GM21447 (cell line): ENCODE measurements at regions not wholly inside any gene's neighbourhood (a gene's known extent, or its start where the extent isn't known, plus 50 kb on each side); places are given as distances from the start of the nearest gene placed in this dataset.
"Not testable (repeated sequence)": the region's sequence is repeated elsewhere in the genome, so short reads cannot be mapped to it uniquely, and the experiment has no call there.

ENCODE experiments used
- ATAC-seq: cut with Tn5 transposase; IDR thresholded peaks from one replicate; pipeline ENCODE4 v1.9.1; 2021; ENCODE audit not compliant: unreplicated experiment

DNA sequence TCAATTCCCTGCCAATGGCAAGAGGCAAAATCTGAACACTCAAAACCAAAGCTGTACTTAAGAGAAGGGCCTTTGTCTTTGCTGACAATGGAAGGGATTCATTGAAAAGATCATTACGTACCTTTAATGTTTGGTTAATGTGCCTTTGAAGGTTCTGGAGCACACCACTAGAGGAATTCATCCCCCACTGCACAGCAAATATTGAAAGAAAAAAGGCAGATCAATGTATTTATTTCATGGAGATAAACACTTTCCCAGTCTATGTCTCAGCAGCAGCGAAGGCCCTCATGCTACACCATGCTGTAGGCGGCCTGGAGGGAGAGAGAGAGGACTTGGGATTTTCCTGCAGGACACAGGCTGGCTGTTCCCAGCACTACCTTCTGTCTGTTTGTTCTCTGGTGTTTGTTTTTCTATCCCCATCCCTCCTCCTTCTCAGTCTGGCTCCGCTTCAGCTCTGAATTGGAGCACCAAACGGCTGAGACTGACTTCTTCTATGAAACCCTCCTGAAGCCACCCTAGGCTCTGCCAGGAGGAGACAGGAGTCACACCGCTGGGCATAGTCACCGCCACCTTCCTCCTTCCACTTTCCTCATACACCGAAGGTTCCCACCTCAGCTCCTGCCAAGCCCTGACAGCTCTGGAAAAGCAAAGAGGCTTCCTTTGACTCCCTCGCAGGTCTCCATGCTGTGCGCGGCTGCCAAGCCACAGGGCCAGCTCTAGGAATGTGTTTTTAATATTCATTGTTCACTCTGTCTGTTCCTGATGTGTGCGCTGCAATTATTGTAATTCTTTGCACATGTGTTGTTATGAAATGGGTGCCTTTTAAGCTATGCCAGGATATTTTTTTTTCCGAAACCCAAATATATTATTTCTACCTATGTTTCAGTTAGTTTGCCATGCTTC, 301.5 kb downstream of the FZD1 start:
- ATAC-seq = no peak

DNA sequence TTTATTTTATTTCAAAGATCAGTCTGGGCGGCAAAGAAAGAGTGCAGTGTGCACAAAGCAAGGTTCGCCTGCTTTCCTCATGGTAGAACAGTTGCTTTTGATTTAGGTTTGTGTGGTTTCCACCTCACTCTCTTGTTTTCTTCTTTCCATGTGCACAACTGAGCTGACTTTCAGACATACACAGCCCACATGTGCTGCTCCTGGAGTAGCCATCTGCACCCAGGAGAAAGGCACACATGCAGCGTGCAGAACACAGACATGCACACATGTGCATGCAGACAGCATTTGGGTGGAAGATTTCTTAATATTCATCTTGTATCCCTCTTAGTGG, 302.1 kb downstream of the FZD1 start:
- no peak for ATAC-seq

DNA sequence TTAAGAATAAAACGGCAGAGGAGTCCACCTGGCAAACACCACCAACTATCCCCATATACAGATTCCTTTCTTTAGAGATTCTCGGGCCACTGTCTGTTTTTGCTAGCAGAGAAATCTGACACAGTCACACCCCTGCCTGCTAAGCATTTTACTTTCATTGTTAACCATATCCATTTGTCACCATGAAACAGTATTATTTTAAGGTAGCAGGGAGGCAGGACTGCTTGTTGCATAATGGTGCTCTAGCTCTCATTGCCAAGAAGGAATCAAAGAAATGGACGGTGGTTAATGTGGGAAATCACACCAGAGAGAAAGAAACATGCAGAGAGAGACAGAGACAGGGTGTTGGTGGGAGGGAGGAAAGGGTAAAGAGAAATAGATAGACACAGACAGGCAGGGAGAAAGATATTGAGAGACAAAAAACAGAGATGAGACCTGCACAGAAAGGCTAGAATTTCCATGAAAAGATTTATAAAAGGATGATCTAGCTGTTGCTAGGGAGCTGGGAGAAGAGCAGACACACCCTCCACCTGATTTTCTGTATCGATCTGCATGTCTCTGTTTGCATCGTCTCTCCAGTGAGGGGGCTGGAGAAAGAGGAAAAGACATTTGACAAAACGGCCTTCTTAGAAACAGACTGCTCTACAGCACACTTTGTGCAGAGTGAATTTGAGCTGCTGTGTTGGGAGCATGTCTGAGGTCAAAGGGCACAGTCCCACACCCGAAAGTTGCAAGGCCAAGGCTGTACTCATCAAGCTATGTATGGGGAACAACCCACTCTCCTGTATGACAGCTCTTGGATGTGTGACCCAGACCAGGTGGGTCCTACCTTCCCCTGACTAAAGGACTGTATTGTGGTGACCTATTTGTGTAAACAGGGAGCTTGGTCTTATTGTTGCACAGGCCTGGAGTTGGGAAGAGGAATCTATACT, 303.1 kb downstream of the FZD1 start:
- no peak for ATAC-seq

DNA sequence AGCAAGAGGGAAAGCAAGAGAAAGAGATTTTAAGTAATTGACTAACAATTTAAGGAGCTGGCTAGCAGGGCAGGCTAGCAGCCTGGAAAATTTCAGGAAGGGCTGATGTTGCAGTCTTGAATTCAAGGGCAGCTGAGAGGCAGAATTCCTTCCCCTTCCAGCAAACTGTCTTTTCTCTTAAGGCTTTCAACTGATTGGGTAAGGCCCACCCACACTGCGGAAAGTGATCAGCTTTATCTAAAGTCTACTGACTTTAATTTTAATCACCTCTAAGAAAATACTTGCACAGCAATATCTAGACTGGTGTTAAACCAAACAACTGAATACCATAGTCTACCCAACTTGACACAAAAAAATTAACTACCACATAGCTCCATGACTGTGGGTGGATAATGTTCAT, 303.9 kb downstream of the FZD1 start:
- ATAC-seq = no peak

DNA sequence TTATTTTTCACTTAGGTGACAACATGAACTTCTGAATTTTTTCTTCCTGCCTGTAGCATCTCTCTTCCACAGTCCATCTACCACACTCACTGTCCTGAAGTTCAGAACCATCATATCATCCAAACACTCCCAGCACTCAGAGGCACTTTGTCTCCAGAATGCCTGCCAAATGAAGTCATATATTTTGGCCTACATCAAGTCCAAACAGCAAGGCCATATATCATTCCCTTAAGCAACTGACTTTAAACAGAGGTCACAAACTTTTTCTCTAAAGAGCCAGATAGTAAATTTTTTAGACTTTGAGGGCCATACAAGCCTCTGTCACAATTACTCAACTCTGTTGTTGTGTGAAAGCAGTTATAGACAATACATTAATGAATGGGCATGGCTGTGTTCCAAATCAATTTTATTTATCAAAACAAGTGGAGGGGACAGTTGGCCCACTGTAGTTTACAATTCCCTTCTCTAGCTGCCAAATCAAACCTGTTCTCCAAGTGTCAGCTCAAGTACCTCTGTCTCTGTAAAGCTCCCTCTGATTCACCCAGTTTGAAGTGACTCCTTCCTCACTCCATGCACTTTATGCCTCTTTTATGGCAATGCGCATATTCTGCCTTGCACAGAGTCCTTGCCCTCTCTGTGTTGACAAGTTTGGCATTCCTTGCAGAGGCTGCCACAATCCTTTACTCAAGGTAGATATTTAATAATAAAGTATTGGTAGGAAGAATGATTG, 305.7 kb downstream of the FZD1 start:
- no peak for ATAC-seq

DNA sequence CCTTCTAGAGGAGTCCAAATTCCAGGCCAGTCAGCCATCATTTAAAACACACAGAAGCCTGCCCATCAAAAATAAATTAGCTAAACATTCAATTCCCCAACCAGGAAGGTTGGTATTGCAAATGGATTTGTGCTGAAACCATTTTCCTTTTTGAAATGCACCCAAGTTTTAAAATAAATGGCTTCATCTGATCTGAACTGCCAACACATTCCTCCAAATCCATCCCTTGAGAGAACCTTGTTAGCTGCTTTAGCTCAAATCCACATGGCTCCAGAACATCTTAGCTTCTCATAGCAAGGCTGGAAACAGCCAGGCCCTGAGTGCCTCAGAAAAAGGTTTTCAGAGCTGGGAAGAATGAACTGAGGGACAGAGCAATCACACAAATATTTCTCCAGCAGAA, 306.3 kb downstream of the FZD1 start:
- no peak for ATAC-seq

DNA sequence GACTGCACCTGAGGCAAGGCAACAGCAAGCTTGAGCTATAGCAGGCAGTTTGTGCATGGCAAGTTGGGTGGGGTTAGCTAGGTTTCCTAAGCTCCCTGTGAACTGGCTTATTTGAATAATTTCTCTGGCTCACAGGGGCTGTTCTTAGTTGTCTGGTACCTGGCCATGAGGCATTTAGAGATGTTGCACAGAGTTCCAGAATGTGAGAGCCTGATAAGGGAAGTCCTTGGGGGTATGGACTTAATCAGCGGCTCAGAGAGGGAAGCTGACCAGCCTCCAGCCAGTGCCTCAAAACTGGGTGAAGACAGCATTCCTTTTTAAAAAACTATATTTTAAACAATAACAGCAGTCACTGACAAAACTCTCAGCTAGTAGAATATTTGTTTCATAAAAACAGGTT, 307.4 kb downstream of the FZD1 start:
- ATAC-seq = no peak

DNA sequence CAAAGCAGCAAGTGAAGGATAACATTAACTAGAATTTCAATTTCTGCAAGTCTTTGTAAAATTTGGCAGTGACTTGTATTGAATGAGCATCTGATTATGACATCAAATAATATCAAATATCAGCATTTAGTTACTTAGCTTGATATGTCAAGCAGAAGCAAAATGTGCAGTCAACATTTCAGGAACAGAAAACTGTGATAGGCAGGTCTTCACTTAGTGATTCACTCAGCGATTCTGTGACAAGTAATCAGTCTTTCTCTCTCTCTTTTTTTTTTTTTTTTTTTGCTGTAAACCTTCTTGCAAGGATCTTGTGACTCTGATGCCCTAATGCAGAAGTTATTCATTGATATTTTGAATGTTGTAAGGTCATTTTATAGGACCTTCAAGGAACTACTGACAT, 307.1 kb downstream of the MTERF1 start:
- ATAC-seq = no peak

DNA sequence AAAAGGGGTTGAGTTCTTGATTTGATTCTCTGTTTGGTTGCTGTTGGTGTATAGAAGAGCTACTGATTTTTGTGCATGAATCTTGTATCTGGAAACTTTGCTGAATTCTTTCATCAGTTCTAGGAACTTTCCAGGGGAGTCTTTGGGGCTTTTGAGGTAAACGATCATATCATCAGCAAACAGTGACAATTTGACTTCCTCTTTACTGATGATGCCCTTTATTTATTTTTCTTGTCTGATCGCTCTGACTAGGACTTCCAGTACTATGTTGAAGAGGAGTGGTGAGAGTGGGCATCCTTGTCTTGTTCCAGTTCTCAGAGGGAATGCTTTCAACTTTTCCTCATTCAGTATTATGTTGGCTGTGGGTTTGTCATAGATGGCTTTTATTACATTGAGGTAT, 304.0 kb downstream of the MTERF1 start:
- ATAC-seq = not testable (repeated sequence)

DNA sequence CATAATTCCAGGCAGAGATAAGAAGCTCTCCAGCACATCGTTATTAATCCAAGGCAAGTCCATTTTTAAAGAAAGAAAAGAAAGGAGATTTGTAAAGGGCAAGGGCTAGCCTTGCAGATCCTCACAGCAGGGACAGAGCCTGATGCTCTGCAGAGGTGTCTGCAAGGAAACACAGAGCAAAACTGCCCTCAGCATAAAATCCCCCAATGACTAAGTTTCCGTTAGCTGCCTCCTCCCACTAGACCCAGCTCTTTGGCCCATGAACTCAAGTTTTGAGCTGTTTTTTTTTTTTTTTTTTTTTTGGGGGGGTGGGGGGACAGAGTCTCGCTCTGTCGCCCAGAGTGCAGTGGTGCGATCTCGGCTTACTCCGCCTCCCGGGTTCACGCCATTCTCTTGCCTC, 300.7 kb downstream of the MTERF1 start:
- no peak for ATAC-seq

DNA sequence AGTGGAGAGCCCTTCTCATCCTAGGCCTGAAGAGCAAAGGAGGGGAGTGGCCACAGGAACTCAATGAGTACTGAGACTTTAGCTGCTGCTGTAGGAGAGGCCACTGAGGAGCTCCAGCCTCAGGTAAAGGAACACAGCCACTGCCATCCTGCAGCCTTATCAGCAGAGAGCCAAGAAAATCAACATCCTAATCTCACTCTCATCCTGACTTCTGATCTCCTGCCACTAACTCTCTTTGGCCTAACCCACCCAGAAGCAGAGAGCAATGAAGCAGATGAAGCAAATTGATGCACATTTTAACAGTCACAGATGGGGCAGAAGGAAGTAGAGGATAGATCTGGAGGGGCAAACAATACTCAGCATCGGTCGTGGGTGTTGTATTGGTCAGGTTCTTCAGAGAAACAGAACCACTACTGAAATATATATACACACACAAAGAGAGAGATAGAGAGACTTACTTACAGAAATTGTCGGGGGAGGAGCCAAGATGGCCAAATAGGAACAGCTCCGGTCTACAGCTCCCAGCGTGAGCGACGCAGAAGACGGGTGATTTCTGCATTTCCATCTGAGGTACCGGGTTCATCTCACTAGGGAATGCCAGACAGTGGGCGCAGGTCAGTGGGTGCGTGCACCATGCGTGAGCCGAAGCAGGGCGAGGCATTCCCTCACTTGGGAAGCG, 297.6 kb downstream of the MTERF1 start:
- ATAC-seq = no peak

DNA sequence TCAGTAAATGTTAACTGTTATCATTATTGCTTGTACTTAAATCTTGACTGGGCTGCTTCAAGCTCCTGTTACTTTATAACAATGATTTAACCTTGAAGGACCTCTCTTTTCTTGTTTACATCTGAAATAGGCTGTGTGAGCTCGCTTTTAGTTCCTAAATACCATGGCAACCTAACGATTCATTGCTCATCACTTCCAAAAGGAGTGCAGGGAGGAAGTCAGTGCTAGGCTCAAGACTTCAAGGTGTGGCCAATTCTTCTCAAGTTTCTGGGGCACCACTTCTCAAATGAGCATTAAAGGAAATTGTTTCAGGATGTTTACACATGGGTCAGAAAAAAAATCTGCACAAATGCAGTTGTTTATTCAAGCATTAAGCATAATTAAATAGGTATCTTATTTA, 284.2 kb downstream of the MTERF1 start:
- no peak for ATAC-seq

DNA sequence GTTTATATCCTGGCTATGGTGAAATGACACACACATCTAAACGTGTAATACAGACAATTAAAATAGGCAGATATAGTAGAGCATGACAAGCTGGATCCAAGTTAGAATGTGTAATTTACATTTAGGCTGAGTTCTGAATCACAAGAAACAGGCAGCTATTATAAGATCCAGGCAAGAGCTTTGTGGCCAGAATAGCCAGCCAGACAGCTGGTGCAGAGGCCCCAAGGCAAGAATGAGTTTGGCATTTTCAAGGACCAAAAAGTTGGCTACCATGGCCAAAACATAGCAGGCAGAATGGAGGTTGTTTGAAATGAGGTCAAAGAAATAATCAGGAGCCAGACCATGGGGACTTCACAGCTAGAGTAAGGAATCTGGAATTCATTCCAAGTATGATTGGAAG, 281.7 kb downstream of the MTERF1 start:
- no peak for ATAC-seq

DNA sequence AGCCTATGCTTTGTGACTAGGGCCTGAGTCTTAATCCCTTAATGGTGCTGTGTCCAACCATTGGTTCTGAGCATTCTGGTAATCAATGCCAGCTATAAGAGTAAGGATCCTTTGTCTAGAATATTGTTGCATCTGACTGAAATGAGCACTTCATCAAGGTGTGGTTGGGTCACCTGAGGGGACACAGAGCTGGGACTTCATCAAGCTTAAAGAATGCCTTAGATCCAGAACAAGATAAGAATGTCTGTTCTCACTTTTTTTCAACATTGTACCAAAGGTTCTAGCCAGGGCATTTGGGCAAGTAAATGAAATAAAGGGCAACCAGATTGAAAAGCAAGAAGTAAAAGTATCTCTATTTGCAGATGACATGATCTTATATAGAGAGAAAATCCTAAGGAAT, 280.4 kb downstream of the MTERF1 start:
- no peak for ATAC-seq

DNA sequence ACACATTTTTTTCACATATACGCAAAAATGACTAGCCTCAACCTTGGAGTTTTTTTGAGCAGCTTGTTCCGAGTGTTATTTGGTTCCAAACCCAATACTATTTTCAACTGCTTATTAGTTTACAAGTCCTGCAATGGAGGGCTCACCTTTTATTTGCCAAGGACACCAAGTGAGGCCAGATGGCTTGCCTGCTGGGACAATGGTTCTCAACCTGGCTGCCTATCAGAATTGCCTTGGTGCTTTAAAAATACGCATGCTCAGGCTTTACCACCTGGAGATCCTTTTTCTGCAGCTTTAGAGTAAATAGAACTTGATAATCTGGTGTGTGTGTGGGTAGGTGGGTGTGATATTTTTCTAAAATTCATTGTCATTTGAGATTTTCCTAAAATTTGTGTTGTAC, 276.8 kb downstream of the MTERF1 start:
- no peak for ATAC-seq

DNA sequence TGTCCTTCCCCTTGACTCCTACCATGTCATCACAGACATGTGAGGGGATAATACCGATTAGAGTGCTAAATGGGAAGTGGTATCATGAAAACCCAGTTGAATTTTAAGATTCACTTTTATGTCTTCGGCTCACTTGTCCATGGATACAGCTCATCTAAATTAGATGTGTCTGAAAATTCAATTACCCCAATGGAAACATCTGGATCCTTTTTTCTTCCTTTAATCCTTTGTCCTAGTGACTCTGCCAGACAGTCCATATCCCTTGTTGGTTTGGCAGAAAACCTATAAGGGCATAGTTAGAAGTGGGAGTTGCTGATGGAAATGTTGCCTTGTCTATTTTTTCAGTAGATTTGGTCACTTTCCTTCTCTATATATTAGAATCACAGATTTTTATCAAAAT, 271.9 kb downstream of the MTERF1 start:
- ATAC-seq = no peak

DNA sequence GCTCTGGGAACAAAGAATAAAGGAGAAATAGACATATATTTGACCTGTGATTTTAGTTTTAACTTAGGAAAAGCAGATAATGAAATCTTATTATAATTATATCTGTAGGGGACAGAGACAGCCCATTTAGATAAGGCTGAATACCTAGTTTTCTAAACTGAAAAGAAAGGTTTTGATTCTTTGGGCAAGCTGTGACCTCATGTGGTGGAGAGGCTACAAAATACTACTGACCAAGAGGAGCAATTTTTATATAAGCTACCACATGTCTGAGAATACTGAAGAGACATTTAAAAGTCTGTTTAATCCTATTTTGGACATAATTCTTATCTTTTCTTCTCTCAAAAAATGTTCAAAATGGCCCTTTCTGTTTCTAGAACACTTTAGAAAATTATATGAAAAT, 271.0 kb downstream of the MTERF1 start:
- ATAC-seq = no peak

DNA sequence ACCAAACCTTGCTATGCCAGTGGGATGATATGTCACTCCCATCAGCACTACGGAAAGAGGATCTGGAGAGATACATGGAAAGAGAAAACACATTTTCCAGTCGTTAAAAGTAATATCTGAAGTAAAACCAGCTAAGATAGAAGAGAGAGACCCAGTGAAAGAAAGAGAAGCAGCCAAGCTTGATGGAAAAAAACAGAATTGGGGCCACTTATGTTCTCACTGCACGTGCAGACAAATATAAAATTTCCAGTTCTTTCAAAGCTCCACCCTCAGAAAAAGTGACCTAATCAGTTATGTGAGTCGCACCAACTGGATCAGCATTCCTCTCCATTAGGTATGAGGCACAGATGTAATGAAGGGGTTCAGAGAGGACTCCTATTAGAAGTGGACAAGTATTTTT, 266.1 kb downstream of the MTERF1 start:
- no peak for ATAC-seq

DNA sequence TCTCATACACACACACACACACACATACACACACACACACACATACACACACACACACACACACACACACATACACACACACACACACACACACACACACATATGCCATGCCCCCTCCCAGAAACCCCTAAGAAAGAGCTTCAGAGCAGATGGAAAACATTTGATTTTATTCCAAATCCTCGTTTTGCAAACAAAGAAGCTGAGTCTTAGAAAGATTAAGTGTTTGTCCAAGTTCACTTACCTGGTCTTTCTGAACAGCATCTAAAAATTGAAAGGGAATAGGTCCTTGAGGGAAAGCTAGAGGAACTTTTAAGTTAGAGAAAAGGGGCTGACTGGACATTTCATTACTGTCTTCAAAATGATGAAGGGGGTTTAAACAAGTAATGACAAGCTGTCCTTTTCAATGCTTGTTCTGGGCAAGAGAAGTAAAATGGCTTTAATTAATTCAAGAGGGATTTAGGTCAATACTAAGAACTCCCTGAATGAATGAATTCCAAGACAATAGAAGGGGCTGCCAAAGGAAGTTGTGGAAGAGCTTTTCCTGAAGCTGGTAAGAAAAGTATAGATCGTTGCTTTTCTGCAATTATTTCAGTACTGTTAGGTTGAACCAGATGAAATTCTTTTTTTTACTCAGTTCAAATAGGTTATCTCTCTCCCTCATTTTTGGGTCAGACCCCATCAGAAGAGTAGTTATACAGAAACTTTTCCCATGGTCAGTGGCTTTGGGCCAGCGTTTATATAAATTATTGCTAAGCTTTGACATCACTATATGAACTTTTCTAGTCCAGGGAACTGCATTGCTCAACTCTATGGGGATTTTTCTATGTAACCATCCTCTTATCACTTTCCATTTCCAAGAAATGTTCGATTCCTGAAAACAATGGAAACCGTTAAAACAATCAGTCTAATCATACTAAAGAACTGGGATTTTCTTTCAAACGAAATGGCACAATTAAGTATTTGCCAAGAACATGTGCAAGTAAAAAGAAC, 261.4 kb downstream of the MTERF1 start:
- no peak for ATAC-seq

DNA sequence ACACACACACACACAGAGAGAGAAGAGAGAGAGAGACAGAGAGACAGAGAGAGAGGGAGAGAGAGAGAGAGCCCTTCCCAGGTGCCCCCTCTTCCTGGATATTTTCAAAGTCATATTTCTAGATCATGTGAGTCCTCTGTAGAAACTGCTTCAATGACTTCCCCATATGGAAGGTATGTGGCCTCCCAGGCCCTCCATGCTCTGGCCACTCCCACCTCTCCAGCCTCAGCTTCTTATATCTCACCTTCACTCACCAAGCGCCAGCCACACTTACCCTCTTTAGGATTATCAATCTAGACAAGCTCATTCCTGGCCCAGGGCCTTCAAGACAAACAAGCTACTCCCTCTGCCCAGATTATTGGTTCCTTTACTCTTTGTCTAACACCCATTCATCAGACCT, 259.7 kb downstream of the MTERF1 start:
- no peak for ATAC-seq
